ENCODE measurements at regions not wholly inside any gene's neighbourhood (a gene's known extent, or its start where the extent isn't known, plus 50 kb on each side); places are given as distances from the start of the nearest gene placed in this dataset.
"Not testable (repeated sequence)": the region's sequence is repeated elsewhere in the genome, so short reads cannot be mapped to it uniquely, and the experiment has no call there.

DNA sequence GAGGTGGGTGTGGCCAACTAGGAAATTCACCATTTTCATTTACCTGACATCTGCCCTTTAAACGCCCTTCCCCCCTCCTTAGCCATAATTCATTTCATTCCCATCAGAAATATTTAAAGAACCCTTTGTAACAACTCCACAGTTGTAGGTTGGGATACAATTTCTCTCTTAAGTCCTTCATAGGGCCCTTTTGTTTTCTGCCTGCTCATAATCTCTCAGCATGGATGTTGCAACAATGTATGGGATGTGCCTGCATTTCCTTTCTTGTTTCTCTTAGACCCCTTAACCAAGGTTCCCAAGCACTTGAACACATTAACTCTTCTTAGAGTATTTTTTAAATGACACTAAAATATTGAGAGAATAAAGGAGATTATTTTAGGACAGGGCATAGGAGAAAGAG lies 51.7 kb upstream of the MYO10 start:
- Mint-ChIP-seq H3K27me3 (no peaks in the 10 kb centered on the region), H3K4me1 (no peaks in the 10 kb centered on the region), H3K27ac (no peak overlapping the region), H3K36me3 (ENCODE audit: low read depth) (no peaks in the 10 kb centered on the region), H3K4me3 (no peak overlapping the region)
- H3K9me3 ChIP-seq (ENCODE audit: control insufficient read depth, low read length, poor library complexity, severe bottlenecking) = no peaks in the 10 kb centered on the region
- no peak for DNase-seq
- no peak for ATAC-seq

DNA sequence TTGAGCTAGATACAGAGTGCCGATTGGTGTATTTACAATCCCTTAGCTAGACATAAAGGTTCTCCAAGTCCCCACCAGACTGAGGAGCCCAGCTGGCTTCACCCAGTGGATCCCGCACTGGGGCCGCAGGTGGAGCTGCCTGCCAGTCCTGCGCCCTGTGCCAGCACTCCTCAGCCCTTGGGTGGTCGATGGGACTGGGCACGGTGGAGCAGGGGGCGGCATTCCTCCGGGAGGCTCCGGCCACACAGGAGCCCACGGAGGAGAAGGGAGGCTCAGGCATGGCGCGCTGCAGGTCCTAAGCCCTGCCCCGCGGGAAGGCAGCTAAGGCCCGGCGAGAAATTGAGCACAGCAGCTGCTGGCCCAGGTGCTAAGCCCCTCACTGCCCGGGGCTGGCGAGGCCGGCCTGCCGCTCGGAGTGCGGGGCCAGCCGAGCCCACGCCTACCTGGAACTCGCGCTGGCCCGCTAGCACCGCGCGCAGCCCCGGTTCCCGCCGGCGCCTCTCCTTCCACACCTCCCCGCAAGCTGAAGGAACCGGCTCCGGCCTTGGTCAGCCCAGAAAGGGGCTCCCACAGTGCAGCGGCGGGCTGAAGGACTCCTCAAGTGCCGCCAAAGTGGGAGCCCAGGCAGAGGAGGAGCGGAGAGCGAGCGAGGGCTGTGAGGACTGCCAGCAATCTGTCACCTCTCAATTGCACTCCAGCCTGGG lies 54.9 kb upstream of the MYO10 start:
- ATAC-seq; H3K4me3 Mint-ChIP-seq; H3K36me3 Mint-ChIP-seq (ENCODE audit: low read depth): not testable (repeated sequence)

DNA sequence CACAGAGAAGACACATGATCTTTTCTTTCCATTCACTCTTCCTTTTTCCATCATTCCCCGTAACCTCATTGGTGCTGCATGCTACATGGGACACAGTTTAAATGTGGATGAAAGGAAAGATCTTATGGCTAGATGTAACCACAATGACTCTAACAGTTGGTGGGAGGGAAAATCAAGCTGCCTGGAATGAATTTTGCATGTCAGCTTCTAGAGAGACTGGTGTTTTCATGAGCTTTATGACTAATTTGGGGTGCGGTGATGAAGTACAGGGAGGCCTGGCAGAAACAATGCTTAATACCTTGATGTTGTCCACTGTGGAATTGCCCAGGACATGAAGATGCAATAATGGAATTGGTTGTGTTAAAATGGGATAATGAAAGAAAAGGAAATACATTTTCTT lies 55.9 kb upstream of the MYO10 start:
- H3K36me3 Mint-ChIP-seq (ENCODE audit: low read depth) = peaks cover 2% of the 10 kb centered on the region
- no peaks in the 10 kb centered on the region for H3K9me3 ChIP-seq (ENCODE audit: control insufficient read depth, low read length, poor library complexity, severe bottlenecking)
- ATAC-seq = no peak
- H3K27ac Mint-ChIP-seq = no peak overlapping the region
- H3K4me3 Mint-ChIP-seq = no peak overlapping the region
- H3K27me3 Mint-ChIP-seq = no peaks in the 10 kb centered on the region
- peaks cover 2% of the 10 kb centered on the region for H3K4me1 Mint-ChIP-seq
- no peak for DNase-seq

More for the DNA sequence above, 54.9 kb upstream of the MYO10 start:
- DNase-seq; H3K27me3 Mint-ChIP-seq; H3K9me3 ChIP-seq (ENCODE audit: control insufficient read depth, low read length, poor library complexity, severe bottlenecking); H3K4me1 Mint-ChIP-seq; H3K27ac Mint-ChIP-seq: not testable (repeated sequence)

DNA sequence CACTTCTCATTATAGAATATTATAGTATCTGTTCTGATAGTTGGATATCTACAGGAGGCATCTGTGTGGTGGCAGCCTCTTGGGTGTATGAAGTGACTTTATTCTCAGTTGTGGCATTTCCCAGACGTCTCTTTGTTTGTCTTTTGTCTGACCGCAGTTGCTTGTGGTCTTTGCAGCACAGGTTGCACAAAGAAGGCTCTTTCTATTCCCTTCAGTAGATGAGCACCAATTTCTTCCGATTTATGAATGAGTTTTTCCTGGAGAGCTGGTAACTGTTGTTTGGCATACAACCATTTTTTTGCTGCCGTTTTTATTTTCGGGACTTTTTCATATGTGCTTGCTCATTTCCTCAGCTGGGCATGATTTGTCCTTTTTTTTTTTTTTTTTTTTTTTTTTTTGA lies 56.4 kb upstream of the MYO10 start:
- ATAC-seq (peak; percentile 46), DNase-seq (no peak)
- H3K4me1 Mint-ChIP-seq = peaks cover 2% of the 10 kb centered on the region
- H3K36me3 Mint-ChIP-seq (ENCODE audit: low read depth) = peaks cover 2% of the 10 kb centered on the region
- no peak overlapping the region for H3K27ac Mint-ChIP-seq
- H3K27me3 Mint-ChIP-seq = no peaks in the 10 kb centered on the region
- no peaks in the 10 kb centered on the region for H3K9me3 ChIP-seq (ENCODE audit: control insufficient read depth, low read length, poor library complexity, severe bottlenecking)
- no peak overlapping the region for H3K4me3 Mint-ChIP-seq

DNA sequence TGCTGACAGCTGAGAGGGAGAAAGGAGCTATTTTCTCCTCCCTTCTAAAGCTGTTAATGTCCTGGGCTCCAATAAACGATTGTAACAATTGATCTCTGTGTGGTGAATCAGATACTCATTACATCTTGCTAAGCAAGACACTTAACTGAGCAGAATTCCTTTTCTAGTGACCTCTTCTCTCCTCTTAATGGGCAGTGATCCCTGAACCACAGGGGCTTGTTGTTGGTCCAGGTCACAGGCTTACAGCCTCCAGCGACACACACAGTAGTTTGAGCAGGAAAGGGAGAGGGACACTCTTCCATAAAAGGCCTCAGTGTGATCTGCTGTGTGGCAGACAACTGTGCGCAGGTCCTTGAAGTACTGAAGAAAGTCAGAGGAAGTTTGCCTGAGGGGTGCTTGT lies 58.5 kb upstream of the MYO10 start:
- DNase-seq = no peak
- no peak overlapping the region for H3K4me3 Mint-ChIP-seq
- H3K4me1 Mint-ChIP-seq = peaks cover 2% of the 10 kb centered on the region
- no peak for ATAC-seq
- peaks cover 2% of the 10 kb centered on the region for H3K36me3 Mint-ChIP-seq (ENCODE audit: low read depth)
- H3K9me3 ChIP-seq (ENCODE audit: control insufficient read depth, low read length, poor library complexity, severe bottlenecking) = no peaks in the 10 kb centered on the region
- H3K27me3 Mint-ChIP-seq = no peaks in the 10 kb centered on the region
- no peak overlapping the region for H3K27ac Mint-ChIP-seq

DNA sequence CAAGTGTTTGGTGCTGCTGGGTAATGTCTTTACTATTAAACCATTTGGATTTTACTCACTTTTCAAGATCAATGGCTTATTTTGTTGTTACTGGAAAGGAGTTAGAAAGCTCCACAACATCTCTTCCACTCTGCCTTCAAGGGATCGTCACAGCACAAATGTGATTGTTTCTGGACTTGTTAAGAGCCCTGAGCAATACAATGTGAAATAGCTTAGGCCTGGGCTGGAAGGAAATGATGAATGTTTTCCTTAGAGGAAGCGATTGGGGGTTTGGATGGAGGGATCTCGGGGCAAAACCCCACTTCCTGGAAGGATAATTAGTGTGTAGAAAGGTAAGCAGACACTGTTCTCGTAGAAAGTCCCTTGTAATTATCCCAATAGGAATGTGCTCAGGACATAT lies 59.3 kb upstream of the MYO10 start:
- no peaks in the 10 kb centered on the region for H3K9me3 ChIP-seq (ENCODE audit: control insufficient read depth, low read length, poor library complexity, severe bottlenecking)
- Mint-ChIP-seq H3K27ac (no peak overlapping the region), H3K4me3 (no peak overlapping the region), H3K27me3 (no peaks in the 10 kb centered on the region), H3K36me3 (ENCODE audit: low read depth) (peaks cover 2% of the 10 kb centered on the region), H3K4me1 (peaks cover 2% of the 10 kb centered on the region)
- no peak for ATAC-seq
- DNase-seq = no peak

DNA sequence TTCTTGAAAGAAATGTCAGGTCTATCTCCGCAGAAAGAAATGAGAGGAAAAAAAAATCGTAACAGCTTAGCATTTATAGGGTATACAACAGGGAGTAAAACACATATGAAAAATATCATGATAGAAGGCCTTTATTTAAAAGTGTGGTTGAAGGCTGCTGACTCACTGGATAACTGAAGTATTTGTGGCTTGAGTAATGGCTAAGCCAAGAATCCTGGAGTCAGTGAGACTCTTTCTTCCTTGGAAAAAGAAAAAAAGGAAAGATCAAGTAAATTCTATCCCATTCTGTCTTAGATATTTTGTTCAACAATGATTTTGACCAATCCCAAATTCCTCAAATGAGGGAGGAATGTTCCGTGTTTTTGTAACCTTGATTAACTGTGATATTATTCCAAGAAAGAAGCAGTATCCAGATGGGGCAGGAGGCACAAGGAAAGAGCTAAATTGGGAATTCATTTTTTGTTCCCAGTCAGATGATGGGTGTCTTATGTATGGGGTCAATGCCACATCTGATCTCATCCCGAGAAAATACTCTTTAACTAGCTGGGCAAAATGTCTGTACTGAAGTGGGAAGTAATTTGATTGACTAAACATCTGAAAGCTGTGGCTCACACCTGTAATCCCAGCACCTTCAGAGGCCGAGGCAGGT lies 64.3 kb upstream of the MYO10 start:
- DNase-seq = no peak
- Mint-ChIP-seq H3K27ac (no peak overlapping the region), H3K27me3 (no peaks in the 10 kb centered on the region), H3K4me1 (no peaks in the 10 kb centered on the region), H3K4me3 (no peak overlapping the region), H3K36me3 (ENCODE audit: low read depth) (no peaks in the 10 kb centered on the region)
- no peak for ATAC-seq
- H3K9me3 ChIP-seq (ENCODE audit: control insufficient read depth, low read length, poor library complexity, severe bottlenecking) = no peaks in the 10 kb centered on the region

DNA sequence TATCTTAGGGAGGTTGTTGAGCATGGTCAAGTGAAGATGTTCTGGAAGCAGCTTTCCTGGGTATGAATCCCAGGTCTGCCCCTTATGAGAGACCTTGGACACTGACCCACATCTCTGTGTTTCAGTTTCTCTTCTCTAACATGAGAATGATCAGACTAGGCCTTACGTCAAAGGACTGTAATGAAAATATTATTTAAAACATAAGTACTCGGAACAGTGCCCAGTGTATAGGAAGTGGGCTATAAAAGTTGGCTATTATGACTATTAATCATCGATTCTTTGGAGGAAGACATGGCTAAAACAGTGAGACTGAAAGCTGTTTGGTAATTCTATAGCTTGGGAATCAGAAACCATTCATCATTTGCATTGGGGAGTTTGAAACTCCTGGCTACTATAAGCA lies 65.3 kb upstream of the MYO10 start:
- H3K9me3 ChIP-seq (ENCODE audit: control insufficient read depth, low read length, poor library complexity, severe bottlenecking) = no peaks in the 10 kb centered on the region
- Mint-ChIP-seq H3K27ac (no peak overlapping the region), H3K4me1 (no peaks in the 10 kb centered on the region), H3K4me3 (no peak overlapping the region), H3K27me3 (no peaks in the 10 kb centered on the region), H3K36me3 (ENCODE audit: low read depth) (no peaks in the 10 kb centered on the region)
- DNase-seq (no peak), ATAC-seq (no peak)

DNA sequence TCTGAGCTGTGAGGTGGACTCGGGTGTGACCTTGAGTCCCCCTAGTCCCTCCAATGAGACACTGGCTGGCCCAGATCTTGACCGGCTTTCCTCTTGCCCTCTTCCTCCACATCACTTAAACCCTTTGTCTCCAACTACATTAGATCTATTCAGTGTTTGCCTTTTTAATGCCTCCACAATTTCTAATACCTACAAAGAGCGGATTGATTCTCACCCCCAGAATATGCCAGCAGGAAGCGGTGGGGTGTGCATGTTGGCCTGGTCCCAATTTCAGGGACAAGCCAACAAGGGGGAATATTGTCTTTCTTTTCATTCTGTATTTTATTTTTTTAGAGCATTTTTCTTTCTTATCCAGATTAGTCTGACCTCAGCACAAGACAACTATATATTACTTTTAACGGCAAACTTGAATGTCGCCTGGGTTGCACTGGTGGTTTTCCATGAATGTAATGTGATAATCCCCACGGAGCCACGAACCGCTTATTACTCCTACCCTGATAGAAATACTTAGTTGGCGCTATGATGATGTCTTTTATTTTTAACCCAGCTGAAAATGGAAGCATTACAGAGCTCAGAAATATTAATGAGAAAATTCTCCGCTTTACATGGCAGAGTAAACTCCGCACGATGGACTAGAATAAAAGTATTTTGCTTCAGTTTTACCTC lies 68.5 kb upstream of the MYO10 start:
- H3K4me3 Mint-ChIP-seq = no peak overlapping the region
- ATAC-seq (no peak), DNase-seq (no peak)
- H3K9me3 ChIP-seq (ENCODE audit: control insufficient read depth, low read length, poor library complexity, severe bottlenecking) = no peaks in the 10 kb centered on the region
- H3K36me3 Mint-ChIP-seq (ENCODE audit: low read depth) = no peaks in the 10 kb centered on the region
- no peaks in the 10 kb centered on the region for H3K4me1 Mint-ChIP-seq
- no peak overlapping the region for H3K27ac Mint-ChIP-seq
- no peaks in the 10 kb centered on the region for H3K27me3 Mint-ChIP-seq

DNA sequence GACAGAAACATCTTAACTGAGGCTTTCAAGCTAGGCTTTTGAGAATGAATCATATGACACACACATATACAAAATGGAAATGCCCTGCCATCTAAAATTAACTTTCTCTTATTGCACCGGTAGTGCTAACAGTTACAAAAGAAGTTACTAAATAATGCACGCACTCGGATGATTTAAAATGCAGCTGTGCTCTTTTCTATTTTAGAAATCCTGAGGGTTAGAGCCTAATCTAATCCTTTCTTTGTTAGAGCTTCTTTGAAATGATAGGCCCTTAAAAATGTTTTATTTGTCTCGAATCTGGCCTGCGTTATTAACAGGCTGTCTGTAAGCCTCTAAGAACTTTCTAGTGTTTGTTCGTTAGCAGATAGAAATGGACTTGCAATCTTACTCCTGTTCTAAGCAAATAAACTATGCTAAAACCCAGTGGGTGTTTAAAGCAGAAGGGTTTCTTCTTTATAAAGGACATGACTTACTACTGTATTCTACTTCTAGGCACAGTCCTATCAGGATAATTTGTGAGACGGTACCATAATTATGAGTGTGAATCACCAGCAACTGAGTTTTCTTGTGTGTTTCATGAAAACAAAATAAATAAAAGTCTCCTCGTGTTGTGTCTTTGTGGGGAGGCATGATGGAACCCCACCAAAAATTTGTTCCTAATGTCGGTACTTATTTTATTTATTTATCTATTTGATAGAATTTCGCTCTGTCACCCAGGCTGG lies 69.2 kb upstream of the MYO10 start:
- H3K9me3 ChIP-seq (ENCODE audit: control insufficient read depth, low read length, poor library complexity, severe bottlenecking) = no peaks in the 10 kb centered on the region
- ATAC-seq (no peak), DNase-seq (no peak)
- Mint-ChIP-seq H3K4me3 (no peak overlapping the region), H3K27ac (no peak overlapping the region), H3K27me3 (no peaks in the 10 kb centered on the region), H3K4me1 (no peaks in the 10 kb centered on the region), H3K36me3 (ENCODE audit: low read depth) (no peaks in the 10 kb centered on the region)

DNA sequence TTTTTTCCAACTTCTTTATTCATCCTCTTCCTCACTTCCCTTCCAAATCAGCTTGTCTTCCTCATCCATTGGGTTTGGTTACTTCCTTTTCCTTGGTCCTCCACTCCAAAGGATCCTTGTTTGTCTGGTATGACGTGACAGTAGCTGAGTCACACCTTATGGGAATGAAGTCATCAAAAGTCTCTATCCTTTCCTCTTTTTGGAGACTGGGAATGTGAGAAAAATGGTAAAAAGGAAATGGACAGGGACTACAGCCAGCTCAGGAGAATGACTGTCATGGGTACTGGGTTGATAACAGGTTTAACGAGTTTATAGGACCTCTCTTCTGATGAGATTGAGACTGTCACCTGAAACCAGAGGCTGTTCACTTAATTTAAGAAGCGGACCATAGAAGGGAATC lies 76.2 kb upstream of the MYO10 start:
- H3K36me3 Mint-ChIP-seq (ENCODE audit: low read depth) = no peaks in the 10 kb centered on the region
- ATAC-seq = no peak
- H3K27ac Mint-ChIP-seq = no peak overlapping the region
- no peak for DNase-seq
- no peaks in the 10 kb centered on the region for H3K9me3 ChIP-seq (ENCODE audit: control insufficient read depth, low read length, poor library complexity, severe bottlenecking)
- no peak overlapping the region for H3K4me3 Mint-ChIP-seq
- no peaks in the 10 kb centered on the region for H3K4me1 Mint-ChIP-seq
- H3K27me3 Mint-ChIP-seq = no peaks in the 10 kb centered on the region

DNA sequence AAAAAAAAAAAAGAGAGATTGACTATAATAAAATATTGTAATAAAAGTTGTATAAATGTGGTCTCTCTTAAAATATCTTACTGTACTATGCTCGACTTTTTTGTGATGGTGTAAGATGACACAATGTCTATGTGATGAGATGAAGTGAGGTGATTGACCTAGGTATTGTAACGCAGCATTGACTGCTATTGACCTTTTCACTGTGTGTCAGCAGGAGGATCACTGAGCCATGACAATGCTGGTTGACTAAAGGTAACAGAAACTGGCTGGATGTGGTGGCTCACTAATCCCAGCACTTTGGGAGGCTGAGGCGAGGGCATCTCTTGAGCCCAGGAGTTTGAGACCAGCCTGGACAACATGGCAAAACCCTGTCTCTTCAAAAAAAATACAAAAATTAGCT lies 78.6 kb upstream of the MYO10 start:
- H3K27ac Mint-ChIP-seq = no peak overlapping the region
- no peaks in the 10 kb centered on the region for H3K36me3 Mint-ChIP-seq (ENCODE audit: low read depth)
- no peaks in the 10 kb centered on the region for H3K9me3 ChIP-seq (ENCODE audit: control insufficient read depth, low read length, poor library complexity, severe bottlenecking)
- H3K27me3 Mint-ChIP-seq = no peaks in the 10 kb centered on the region
- H3K4me3 Mint-ChIP-seq = no peak overlapping the region
- DNase-seq (no peak), ATAC-seq (no peak)
- no peaks in the 10 kb centered on the region for H3K4me1 Mint-ChIP-seq

DNA sequence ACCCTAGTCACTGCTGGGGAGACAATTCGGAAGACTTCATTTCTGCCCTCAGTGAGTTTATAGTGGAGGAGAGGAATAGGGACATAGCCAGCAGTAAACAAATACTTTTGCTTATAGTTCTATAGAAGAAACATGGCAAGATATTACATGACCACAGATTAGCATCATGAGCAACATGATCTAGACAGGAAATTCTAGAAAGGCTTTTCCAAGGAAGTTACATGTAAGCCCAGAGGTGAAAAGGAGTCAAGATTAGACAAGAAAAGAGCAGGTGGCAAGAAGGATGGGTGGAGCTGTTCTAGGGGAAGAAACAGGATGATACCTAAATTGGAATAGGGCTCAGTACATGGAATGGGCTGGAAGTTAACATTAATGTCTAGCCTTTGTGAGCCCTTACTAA lies 82.8 kb upstream of the MYO10 start:
- H3K36me3 Mint-ChIP-seq (ENCODE audit: low read depth) = no peaks in the 10 kb centered on the region
- no peak overlapping the region for H3K27ac Mint-ChIP-seq

More for the DNA sequence above, 82.8 kb upstream of the MYO10 start:
- no peaks in the 10 kb centered on the region for H3K4me1 Mint-ChIP-seq
- no peak for DNase-seq
- no peak for ATAC-seq
- no peak overlapping the region for H3K4me3 Mint-ChIP-seq
- H3K9me3 ChIP-seq (ENCODE audit: control insufficient read depth, low read length, poor library complexity, severe bottlenecking) = no peaks in the 10 kb centered on the region
- H3K27me3 Mint-ChIP-seq = no peaks in the 10 kb centered on the region
